ENCODE measurements at regions not wholly inside any gene's neighbourhood (a gene's known extent, or its start where the extent isn't known, plus 50 kb on each side); places are given as distances from the start of the nearest gene placed in this dataset.

DNA sequence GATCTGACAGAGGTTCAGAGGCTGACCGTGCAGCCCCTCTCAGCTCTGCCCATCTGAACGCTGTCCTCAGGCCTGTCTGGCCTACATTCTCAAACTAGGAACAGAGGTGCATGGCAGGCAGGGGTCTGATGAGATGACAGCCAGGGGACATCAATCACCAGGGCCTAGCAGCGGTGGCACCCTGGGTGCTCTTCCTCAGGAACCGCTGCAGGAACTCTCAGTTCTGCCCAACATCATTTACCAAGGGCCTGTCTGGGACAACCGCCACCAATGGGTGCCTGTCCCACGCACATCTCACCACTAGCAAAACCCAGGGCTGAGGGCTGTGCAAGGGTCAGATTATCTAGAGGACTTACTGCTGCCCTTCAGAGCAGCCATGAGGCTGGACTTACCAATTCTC lies 245.7 kb downstream of the TOMM20 start:
- no peak for DNase-seq (ENCODE audit: low read depth)
- Histone ChIP-seq H3K36me3 (ENCODE audit: control insufficient read depth, insufficient read depth, low read length) (no peaks in the 10 kb centered on the region), H3K4me3 (ENCODE audit: low read depth, low read length) (no peak overlapping the region), H3K27me3 (ENCODE audit: control insufficient read depth, insufficient read depth, low read length) (no peaks in the 10 kb centered on the region)
- TF ChIP-seq, protein P1, sequence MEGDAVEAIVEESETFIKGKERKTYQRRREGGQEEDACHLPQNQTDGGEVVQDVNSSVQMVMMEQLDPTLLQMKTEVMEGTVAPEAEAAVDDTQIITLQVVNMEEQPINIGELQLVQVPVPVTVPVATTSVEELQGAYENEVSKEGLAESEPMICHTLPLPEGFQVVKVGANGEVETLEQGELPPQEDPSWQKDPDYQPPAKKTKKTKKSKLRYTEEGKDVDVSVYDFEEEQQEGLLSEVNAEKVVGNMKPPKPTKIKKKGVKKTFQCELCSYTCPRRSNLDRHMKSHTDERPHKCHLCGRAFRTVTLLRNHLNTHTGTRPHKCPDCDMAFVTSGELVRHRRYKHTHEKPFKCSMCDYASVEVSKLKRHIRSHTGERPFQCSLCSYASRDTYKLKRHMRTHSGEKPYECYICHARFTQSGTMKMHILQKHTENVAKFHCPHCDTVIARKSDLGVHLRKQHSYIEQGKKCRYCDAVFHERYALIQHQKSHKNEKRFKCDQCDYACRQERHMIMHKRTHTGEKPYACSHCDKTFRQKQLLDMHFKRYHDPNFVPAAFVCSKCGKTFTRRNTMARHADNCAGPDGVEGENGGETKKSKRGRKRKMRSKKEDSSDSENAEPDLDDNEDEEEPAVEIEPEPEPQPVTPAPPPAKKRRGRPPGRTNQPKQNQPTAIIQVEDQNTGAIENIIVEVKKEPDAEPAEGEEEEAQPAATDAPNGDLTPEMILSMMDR (IDR thresholded peaks at IDR 0.05; ENCODE audit: insufficient read depth, low read depth, low read length) = no peak
- POLR2A ChIA-PET = no interaction called here
- CTCF ChIA-PET = no interaction called here

DNA sequence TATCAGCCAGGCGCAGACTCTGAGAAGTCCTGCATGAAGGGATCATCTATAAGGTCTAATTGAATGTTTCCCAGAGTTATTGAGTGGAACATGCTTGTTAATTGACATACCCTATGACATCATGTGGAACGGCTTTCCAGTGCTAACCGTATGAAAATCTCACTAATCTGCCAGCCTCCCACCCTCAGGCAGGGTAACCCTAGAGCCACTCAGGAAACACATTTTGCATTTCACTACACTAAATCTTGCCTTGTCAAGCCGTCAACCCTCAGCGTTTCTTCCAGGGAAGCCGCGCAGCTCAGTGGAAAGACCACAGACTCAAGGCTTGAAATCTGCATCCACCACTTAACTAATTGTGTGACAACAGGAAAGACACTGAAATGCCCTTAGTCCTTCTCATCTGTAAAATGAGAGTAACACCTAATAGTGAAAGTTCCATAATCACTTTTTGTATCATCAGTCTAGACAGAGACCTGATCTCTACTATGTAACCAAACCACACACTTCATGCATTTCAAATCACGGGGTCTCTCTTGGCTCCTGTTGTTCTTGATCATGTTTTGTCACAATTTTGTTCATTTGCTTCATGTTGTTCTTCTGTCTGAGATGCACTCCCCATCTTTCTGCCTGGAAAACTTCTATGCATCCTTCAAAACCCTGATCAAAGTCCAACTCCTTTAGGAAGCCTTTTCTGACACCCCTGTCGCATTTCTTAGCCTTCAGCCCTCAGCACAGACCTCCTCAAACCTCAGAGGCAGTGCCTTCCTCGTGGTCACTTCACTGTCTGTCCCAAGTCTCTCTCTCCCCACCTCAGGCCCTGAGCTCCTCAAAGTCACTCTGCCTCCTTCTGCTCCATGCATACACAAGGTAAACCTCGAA lies 246.5 kb downstream of the TOMM20 start:
- TF ChIP-seq, protein P1 (IDR thresholded peaks at IDR 0.05; ENCODE audit: insufficient read depth, low read depth, low read length) = no peak
- DNase-seq (ENCODE audit: low read depth) = no peak
- Histone ChIP-seq H3K36me3 (ENCODE audit: control insufficient read depth, insufficient read depth, low read length) (no peaks in the 10 kb centered on the region), H3K4me3 (ENCODE audit: low read depth, low read length) (no peak overlapping the region), H3K27me3 (ENCODE audit: control insufficient read depth, insufficient read depth, low read length) (no peaks in the 10 kb centered on the region)
- POLR2A ChIA-PET = no interaction called here
- CTCF ChIA-PET = no interaction called here

DNA sequence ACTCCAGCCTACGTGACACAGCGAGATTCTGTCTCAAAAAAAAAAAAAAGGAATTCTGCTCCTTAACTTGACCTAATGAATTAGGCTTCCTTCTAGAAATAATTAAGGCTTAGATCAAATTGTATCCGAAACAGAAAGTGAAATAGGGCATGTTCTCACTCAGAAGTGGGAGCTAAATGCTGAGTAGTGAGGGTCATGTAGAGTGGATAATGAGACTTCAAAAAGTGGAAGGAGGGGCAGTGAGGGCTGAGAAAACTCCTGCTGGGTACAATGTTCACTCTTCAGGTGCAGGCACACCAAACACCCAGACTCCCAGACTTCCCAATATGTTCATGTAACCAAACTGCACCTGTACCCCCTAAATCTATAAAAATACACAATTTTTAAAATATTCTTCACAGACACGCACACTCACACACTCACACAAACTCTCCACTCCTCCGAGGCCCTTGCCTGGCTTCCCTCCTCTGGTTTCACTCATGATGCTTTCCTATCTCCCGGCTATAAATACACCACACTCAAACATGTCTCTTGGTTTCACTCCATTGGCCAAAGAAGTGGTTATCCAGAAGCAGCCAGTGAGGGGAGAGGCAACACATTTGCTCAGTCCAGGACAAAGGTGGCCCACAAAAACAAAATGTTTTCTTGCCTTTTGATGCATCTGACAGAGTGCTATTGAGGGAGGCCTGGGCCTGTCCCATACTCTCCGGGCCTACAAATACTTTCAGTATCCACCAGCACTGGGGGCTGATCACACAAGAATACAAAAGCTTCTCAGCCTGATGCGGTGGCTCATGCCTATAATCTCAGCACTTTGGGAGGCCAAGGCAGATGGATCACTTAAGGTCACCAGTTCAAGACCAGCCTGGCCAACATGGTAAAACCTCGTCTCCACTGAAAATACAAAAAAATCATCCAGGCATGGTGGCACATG lies 249.2 kb downstream of the TOMM20 start:
- DNase-seq (ENCODE audit: low read depth) = no peak
- ChIA-PET CTCF (no interaction called here), POLR2A (no interaction called here)
- no peak overlapping the region for H3K4me3 ChIP-seq (ENCODE audit: low read depth, low read length)
- H3K27me3 ChIP-seq (ENCODE audit: control insufficient read depth, insufficient read depth, low read length) = no peaks in the 10 kb centered on the region
- H3K36me3 ChIP-seq (ENCODE audit: control insufficient read depth, insufficient read depth, low read length) = no peaks in the 10 kb centered on the region
- TF ChIP-seq, protein P1 (IDR thresholded peaks at IDR 0.05; ENCODE audit: insufficient read depth, low read depth, low read length) = no peak

- ChIA-PET POLR2A (no interaction called here), CTCF (no interaction called here)
Observed at GRCh38 chr1:234878288-234878687, 250.3 kb downstream of the TOMM20 start.

More at GRCh38 chr1:234878288-234878687, 250.3 kb downstream of the TOMM20 start:
- H3K4me3 ChIP-seq (ENCODE audit: low read depth, low read length) = no peak overlapping the region
- no peaks in the 10 kb centered on the region for H3K27me3 ChIP-seq (ENCODE audit: control insufficient read depth, insufficient read depth, low read length)
- DNase-seq (ENCODE audit: low read depth) = no peak
- H3K36me3 ChIP-seq (ENCODE audit: control insufficient read depth, insufficient read depth, low read length) = no peaks in the 10 kb centered on the region
- TF ChIP-seq, protein P1 (IDR thresholded peaks at IDR 0.05; ENCODE audit: insufficient read depth, low read depth, low read length) = no peak

Measured in BJ (cell line).